ENCODE measurements at regions not wholly inside any gene's neighbourhood (a gene's known extent, or its start where the extent isn't known, plus 50 kb on each side); places are given as distances from the start of the nearest gene placed in this dataset.

DNA sequence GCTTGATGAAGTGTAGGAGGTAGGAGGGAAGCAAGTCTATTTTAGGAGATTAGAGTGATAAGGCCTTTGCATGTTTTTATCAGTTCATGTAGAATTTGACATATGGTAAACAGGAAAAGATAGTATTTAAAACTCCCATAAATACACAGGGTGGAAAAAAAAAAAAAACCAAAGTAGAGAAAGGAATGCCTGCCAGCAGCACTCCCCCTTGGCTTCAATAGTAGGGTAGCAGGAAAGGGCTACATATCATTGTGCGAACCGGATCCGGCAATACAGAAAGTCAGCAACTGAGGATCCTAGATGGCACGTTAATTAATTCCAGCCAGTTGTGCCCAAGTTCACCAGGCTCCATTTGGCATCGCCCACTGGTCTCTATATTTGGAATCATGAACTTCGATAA lies 159.6 kb upstream of the SMIM21 start:
- no peak for TF ChIP-seq POLR2A (IDR thresholded peaks at IDR 0.05)
- TF ChIP-seq, protein P1, sequence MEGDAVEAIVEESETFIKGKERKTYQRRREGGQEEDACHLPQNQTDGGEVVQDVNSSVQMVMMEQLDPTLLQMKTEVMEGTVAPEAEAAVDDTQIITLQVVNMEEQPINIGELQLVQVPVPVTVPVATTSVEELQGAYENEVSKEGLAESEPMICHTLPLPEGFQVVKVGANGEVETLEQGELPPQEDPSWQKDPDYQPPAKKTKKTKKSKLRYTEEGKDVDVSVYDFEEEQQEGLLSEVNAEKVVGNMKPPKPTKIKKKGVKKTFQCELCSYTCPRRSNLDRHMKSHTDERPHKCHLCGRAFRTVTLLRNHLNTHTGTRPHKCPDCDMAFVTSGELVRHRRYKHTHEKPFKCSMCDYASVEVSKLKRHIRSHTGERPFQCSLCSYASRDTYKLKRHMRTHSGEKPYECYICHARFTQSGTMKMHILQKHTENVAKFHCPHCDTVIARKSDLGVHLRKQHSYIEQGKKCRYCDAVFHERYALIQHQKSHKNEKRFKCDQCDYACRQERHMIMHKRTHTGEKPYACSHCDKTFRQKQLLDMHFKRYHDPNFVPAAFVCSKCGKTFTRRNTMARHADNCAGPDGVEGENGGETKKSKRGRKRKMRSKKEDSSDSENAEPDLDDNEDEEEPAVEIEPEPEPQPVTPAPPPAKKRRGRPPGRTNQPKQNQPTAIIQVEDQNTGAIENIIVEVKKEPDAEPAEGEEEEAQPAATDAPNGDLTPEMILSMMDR (IDR thresholded peaks at IDR 0.05), result no peak

Measured in adrenal gland (tissue), 5 donors.